ENCODE measurements at regions not wholly inside any gene's neighbourhood (a gene's known extent, or its start where the extent isn't known, plus 50 kb on each side); places are given as distances from the start of the nearest gene placed in this dataset.

- TF ChIP-seq CTCF (IDR thresholded peaks at IDR 0.05) (no peak), POLR2A (IDR thresholded peaks at IDR 0.05) (no peak)
Measured at GRCh38 chr14:41257476-41257875, 349.2 kb upstream of the LRFN5 start.
